ENCODE measurements at regions not wholly inside any gene's neighbourhood (a gene's known extent, or its start where the extent isn't known, plus 50 kb on each side); places are given as distances from the start of the nearest gene placed in this dataset.
A peak's percentile ranks its signal among the peaks of the same experiment; 100 is the strongest.

GRCh38 chr5:167814828-167815227 is 476.6 kb upstream of the WWC1 start:
- CTCF ChIA-PET = interaction anchor here (0.9 to 1.6 kb wide), 4 partner anchors 9 to 92 kb away, joined by 3 to 9 read pairs (median 5); no protein-coding TSS in a partner anchor
- Mint-ChIP-seq H3K4me1 (ENCODE audit: insufficient read depth, unreplicated experiment) (peaks cover 33% of the 10 kb centered on the region), H3K27me3 (ENCODE audit: insufficient read depth, unreplicated experiment) (no peaks in the 10 kb centered on the region), H3K4me3 (ENCODE audit: unreplicated experiment) (peak overlapping the region; percentile 11), H3K27ac (ENCODE audit: low read depth, unreplicated experiment) (peak overlapping the region; percentile 93), H3K9me3 (ENCODE audit: unreplicated experiment) (no peaks in the 10 kb centered on the region), H3K36me3 (ENCODE audit: insufficient read depth, unreplicated experiment) (no peaks in the 10 kb centered on the region)
- intact Hi-C loops (cut with micrococcal nuclease) = loop anchor here (5.0 kb wide), 1 partner anchor 93 kb away; no protein-coding TSS in a partner anchor
- POLR2A ChIA-PET = interaction anchor here (0.8 to 2.3 kb wide), 3 partner anchors 10 to 832 kb away, joined by 3 to 23 read pairs (median 4); no protein-coding TSS in a partner anchor
- no peak for TF ChIP-seq CTCF (IDR thresholded peaks at IDR 0.05; ENCODE audit: unreplicated experiment)
- no TSS peak for BruUV-seq (replicated peaks)
- peak; percentile 95 for DNase-seq (ENCODE audit: unreplicated experiment)

- no peaks in the 10 kb centered on the region for H3K9me3 Mint-ChIP-seq (ENCODE audit: unreplicated experiment)
- no peaks in the 10 kb centered on the region for H3K36me3 Mint-ChIP-seq (ENCODE audit: insufficient read depth, unreplicated experiment)
- peak overlapping the region; percentile 36 for H3K4me3 Mint-ChIP-seq (ENCODE audit: unreplicated experiment)
- ChIA-PET CTCF (interaction anchor here (1.0 kb wide), 2 partner anchors 17 to 250 kb away, joined by 3 read pairs; no protein-coding TSS in a partner anchor), POLR2A (interaction anchor here (1.0 to 2.1 kb wide), 9 partner anchors 10 to 129 kb away, joined by 3 to 9 read pairs (median 5); no protein-coding TSS in a partner anchor)
- intact Hi-C loops (cut with micrococcal nuclease) = loop anchor here (5.0 kb wide), 1 partner anchor 94 kb away; no protein-coding TSS in a partner anchor
- peak overlapping the region; percentile 93 for H3K27ac Mint-ChIP-seq (ENCODE audit: low read depth, unreplicated experiment)
- no peaks in the 10 kb centered on the region for H3K27me3 Mint-ChIP-seq (ENCODE audit: insufficient read depth, unreplicated experiment)
- peaks cover 33% of the 10 kb centered on the region for H3K4me1 Mint-ChIP-seq (ENCODE audit: insufficient read depth, unreplicated experiment)
- DNase-seq (ENCODE audit: unreplicated experiment) = peak; percentile 87
- no peak for TF ChIP-seq CTCF (IDR thresholded peaks at IDR 0.05; ENCODE audit: unreplicated experiment)
- BruUV-seq (replicated peaks) = TSS peak; percentile 67
Observed at GRCh38 chr5:167816354-167816753, 475.1 kb upstream of the WWC1 start.

GRCh38 chr5:167816864-167817263 is 474.6 kb upstream of the WWC1 start:
- H3K9me3 Mint-ChIP-seq (ENCODE audit: unreplicated experiment) = no peaks in the 10 kb centered on the region
- no peaks in the 10 kb centered on the region for H3K27me3 Mint-ChIP-seq (ENCODE audit: insufficient read depth, unreplicated experiment)
- ChIA-PET POLR2A (interaction anchor here (0.7 to 2.1 kb wide), 10 partner anchors 9 to 128 kb away, joined by 3 to 9 read pairs (median 4); no protein-coding TSS in a partner anchor), CTCF (interaction anchor here (0.6 to 1.2 kb wide), 2 partner anchors 23 to 52 kb away, joined by 3 read pairs; no protein-coding TSS in a partner anchor)
- no peaks in the 10 kb centered on the region for H3K36me3 Mint-ChIP-seq (ENCODE audit: insufficient read depth, unreplicated experiment)
- peak overlapping the region; percentile 36 for H3K4me3 Mint-ChIP-seq (ENCODE audit: unreplicated experiment)
- no TSS peak for BruUV-seq (replicated peaks)
- peak overlapping the region; percentile 93 for H3K27ac Mint-ChIP-seq (ENCODE audit: low read depth, unreplicated experiment)
- intact Hi-C loops (cut with micrococcal nuclease) = loop anchor here (5.0 kb wide), 1 partner anchor 95 kb away; no protein-coding TSS in a partner anchor
- H3K4me1 Mint-ChIP-seq (ENCODE audit: insufficient read depth, unreplicated experiment) = peaks cover 33% of the 10 kb centered on the region
- DNase-seq (ENCODE audit: unreplicated experiment) = peak; percentile 67
- no peak for TF ChIP-seq CTCF (IDR thresholded peaks at IDR 0.05; ENCODE audit: unreplicated experiment)

GRCh38 chr5:167819406-167819805 is 472.0 kb upstream of the WWC1 start:
- POLR2A ChIA-PET = interaction anchor here (0.7 to 1.9 kb wide), 5 partner anchors 10 to 194 kb away, joined by 3 to 10 read pairs (median 3); no protein-coding TSS in a partner anchor
- TF ChIP-seq CTCF (IDR thresholded peaks at IDR 0.05; ENCODE audit: unreplicated experiment) = no peak
- H3K4me3 Mint-ChIP-seq (ENCODE audit: unreplicated experiment) = no peak overlapping the region
- no peaks in the 10 kb centered on the region for H3K27me3 Mint-ChIP-seq (ENCODE audit: insufficient read depth, unreplicated experiment)
- no peak for DNase-seq (ENCODE audit: unreplicated experiment)
- intact Hi-C loops (cut with micrococcal nuclease) = loop anchor here (5.0 kb wide), 1 partner anchor 97 kb away; no protein-coding TSS in a partner anchor
- no peak overlapping the region for H3K27ac Mint-ChIP-seq (ENCODE audit: low read depth, unreplicated experiment)
- peaks cover 28% of the 10 kb centered on the region for H3K4me1 Mint-ChIP-seq (ENCODE audit: insufficient read depth, unreplicated experiment)
- BruUV-seq (replicated peaks) = no TSS peak
- CTCF ChIA-PET = interaction anchor here (0.6 to 2.3 kb wide), 6 partner anchors 24 to 237 kb away, joined by 3 to 6 read pairs (median 3); no protein-coding TSS in a partner anchor
- no peaks in the 10 kb centered on the region for H3K36me3 Mint-ChIP-seq (ENCODE audit: insufficient read depth, unreplicated experiment)
- no peaks in the 10 kb centered on the region for H3K9me3 Mint-ChIP-seq (ENCODE audit: unreplicated experiment)

All from MCF 10A (cell line).